ENCODE measurements at regions not wholly inside any gene's neighbourhood (a gene's known extent, or its start where the extent isn't known, plus 50 kb on each side); places are given as distances from the start of the nearest gene placed in this dataset.

DNA sequence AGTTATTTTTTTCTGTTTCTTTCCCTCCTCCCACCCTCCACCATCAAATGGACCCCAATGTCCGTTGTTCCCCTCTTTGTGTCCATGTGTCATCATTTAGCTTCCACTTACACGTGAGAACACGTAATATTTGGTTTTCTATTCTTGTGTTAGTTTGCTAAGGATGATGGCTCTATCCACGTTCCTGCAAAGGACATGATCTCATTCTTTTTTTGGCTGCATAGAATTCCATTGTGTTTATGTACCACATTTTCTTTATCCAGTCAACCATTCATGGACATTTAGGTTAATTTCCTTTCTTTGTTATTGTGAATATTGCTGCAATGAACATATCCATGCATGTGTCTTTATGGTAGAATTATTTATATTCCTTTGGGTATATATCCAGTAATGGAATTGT lies 91.3 kb upstream of the TNP1 start:
- no peaks in the 10 kb centered on the region for H3F3A ChIP-seq (ENCODE audit: insufficient read depth)
- H3K4me3 ChIP-seq (ENCODE audit: insufficient read depth, low read length, poor library complexity, severe bottlenecking): no peak overlapping the region
- no peak overlapping the region for H3K9ac ChIP-seq (ENCODE audit: low read length)
- no peak overlapping the region for H2AFZ ChIP-seq (ENCODE audit: low read depth, low read length, severe bottlenecking)
- H3K4me2 ChIP-seq (ENCODE audit: low read depth, low read length, poor library complexity, severe bottlenecking): no peak overlapping the region
- no peaks in the 10 kb centered on the region for H3K36me3 ChIP-seq (ENCODE audit: low read length)
- H3K79me2 ChIP-seq (ENCODE audit: insufficient read depth, low read length): no peaks in the 10 kb centered on the region
- TF ChIP-seq EZH2phosphoT487 (conservative IDR thresholded peaks at IDR 0.05; ENCODE audit: low read length): no peak
- TF ChIP-seq, protein P1, sequence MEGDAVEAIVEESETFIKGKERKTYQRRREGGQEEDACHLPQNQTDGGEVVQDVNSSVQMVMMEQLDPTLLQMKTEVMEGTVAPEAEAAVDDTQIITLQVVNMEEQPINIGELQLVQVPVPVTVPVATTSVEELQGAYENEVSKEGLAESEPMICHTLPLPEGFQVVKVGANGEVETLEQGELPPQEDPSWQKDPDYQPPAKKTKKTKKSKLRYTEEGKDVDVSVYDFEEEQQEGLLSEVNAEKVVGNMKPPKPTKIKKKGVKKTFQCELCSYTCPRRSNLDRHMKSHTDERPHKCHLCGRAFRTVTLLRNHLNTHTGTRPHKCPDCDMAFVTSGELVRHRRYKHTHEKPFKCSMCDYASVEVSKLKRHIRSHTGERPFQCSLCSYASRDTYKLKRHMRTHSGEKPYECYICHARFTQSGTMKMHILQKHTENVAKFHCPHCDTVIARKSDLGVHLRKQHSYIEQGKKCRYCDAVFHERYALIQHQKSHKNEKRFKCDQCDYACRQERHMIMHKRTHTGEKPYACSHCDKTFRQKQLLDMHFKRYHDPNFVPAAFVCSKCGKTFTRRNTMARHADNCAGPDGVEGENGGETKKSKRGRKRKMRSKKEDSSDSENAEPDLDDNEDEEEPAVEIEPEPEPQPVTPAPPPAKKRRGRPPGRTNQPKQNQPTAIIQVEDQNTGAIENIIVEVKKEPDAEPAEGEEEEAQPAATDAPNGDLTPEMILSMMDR (IDR thresholded peaks at IDR 0.05; ENCODE audit: insufficient read depth, low read length, poor library complexity, severe bottlenecking): no peak
- H3K27me3 ChIP-seq (ENCODE audit: low read length): no peaks in the 10 kb centered on the region
- no peaks in the 10 kb centered on the region for H3K9me2 ChIP-seq (replicated peaks; ENCODE audit: insufficient read depth, low read length)
- no peaks in the 10 kb centered on the region for H3K9me3 ChIP-seq (ENCODE audit: insufficient read depth, low read length)
- H3K27ac ChIP-seq (ENCODE audit: low read depth, low read length): no peak overlapping the region
- H4K20me1 ChIP-seq (ENCODE audit: low read depth, low read length): no peaks in the 10 kb centered on the region

DNA sequence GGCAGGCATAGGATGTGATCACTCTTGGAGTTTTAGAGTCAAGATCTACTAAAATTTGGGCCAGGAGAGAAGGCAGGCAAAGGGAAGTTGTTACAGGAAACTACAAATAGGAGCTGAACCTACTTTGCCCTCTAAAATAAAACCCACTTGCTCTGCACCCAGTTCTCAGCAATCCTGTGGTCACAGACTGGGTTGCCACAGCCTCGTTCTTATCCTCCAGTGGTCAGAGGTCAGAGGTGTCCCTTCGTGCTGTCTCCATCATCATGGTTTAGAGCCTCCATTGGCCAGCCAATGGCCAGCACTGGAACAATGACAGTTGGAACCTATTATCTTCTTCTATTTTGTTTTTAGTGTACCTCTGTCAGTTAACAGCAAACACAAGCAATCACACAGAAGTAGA lies 90.7 kb upstream of the TNP1 start:
- H3K9me2 ChIP-seq (replicated peaks; ENCODE audit: insufficient read depth, low read length): no peaks in the 10 kb centered on the region
- H3K27me3 ChIP-seq (ENCODE audit: low read length): no peaks in the 10 kb centered on the region
- TF ChIP-seq EZH2phosphoT487 (conservative IDR thresholded peaks at IDR 0.05; ENCODE audit: low read length): no peak
- TF ChIP-seq, protein P1 (IDR thresholded peaks at IDR 0.05; ENCODE audit: insufficient read depth, low read length, poor library complexity, severe bottlenecking): no peak
- no peak overlapping the region for H3K27ac ChIP-seq (ENCODE audit: low read depth, low read length)
- no peaks in the 10 kb centered on the region for H3K36me3 ChIP-seq (ENCODE audit: low read length)
- H4K20me1 ChIP-seq (ENCODE audit: low read depth, low read length): no peaks in the 10 kb centered on the region
- H3K4me2 ChIP-seq (ENCODE audit: low read depth, low read length, poor library complexity, severe bottlenecking): no peak overlapping the region
- H3F3A ChIP-seq (ENCODE audit: insufficient read depth): no peaks in the 10 kb centered on the region
- no peaks in the 10 kb centered on the region for H3K9me3 ChIP-seq (ENCODE audit: insufficient read depth, low read length)
- H3K9ac ChIP-seq (ENCODE audit: low read length): no peak overlapping the region
- no peak overlapping the region for H3K4me3 ChIP-seq (ENCODE audit: insufficient read depth, low read length, poor library complexity, severe bottlenecking)
- no peak overlapping the region for H2AFZ ChIP-seq (ENCODE audit: low read depth, low read length, severe bottlenecking)
- H3K79me2 ChIP-seq (ENCODE audit: insufficient read depth, low read length): no peaks in the 10 kb centered on the region

DNA sequence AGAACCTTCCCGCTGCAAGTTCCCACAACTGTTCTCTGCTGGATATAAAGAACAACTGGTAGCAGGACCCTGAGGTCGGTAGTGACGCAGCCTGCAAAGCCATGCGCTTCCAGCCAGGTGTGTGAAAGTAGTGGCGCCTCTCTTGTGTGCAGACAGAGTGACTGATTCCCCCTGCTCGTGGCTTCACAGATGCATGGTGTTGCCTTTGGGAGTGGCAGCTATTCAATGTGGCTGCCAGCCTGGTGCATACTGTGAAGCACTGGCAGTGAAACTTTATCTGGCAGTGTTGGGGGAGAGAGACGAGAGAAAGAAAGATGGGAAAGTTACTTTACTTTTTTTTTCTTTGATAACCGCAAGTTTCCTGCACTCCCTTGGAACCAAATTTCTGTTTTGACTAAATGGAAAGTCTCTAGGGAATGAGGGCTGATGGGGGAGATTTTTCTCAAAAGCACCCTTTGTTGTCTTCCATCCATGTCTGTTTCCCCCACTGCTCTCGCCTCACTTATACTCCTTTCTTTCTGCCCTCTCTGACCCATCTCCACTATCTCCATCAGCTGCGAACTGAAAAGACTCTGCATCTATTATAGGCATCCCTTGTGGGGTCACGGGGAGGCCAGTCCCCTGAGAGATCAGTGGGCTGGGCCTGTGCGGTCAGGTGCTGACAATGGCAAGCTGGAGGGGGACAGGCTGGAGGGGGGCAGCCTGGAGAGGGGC lies 90.0 kb upstream of the TNP1 start:
- Histone ChIP-seq H4K20me1 (ENCODE audit: low read depth, low read length) (no peaks in the 10 kb centered on the region), H3K4me3 (ENCODE audit: insufficient read depth, low read length, poor library complexity, severe bottlenecking) (no peak overlapping the region), H3K79me2 (ENCODE audit: insufficient read depth, low read length) (no peaks in the 10 kb centered on the region), H3K9me2 (replicated peaks; ENCODE audit: insufficient read depth, low read length) (no peaks in the 10 kb centered on the region), H3K27ac (ENCODE audit: low read depth, low read length) (no peak overlapping the region), H3F3A (ENCODE audit: insufficient read depth) (no peaks in the 10 kb centered on the region), H3K4me2 (ENCODE audit: low read depth, low read length, poor library complexity, severe bottlenecking) (no peak overlapping the region), H3K9me3 (ENCODE audit: insufficient read depth, low read length) (no peaks in the 10 kb centered on the region), H3K36me3 (ENCODE audit: low read length) (no peaks in the 10 kb centered on the region), H3K9ac (ENCODE audit: low read length) (no peak overlapping the region), H3K27me3 (ENCODE audit: low read length) (no peaks in the 10 kb centered on the region), H2AFZ (ENCODE audit: low read depth, low read length, severe bottlenecking) (no peak overlapping the region)
- TF ChIP-seq, protein P1 (IDR thresholded peaks at IDR 0.05; ENCODE audit: insufficient read depth, low read length, poor library complexity, severe bottlenecking): no peak
- TF ChIP-seq EZH2phosphoT487 (conservative IDR thresholded peaks at IDR 0.05; ENCODE audit: low read length): no peak

Data from SU-DHL-6 (cell line).